ENCODE measurements at regions not wholly inside any gene's neighbourhood (a gene's known extent, or its start where the extent isn't known, plus 50 kb on each side); places are given as distances from the start of the nearest gene placed in this dataset.
A peak's percentile ranks its signal among the peaks of the same experiment; 100 is the strongest.

GRCh38 chr5:74244406-74244805 lies 396.1 kb downstream of the ENC1 start:
- TF ChIP-seq ETS1 (IDR thresholded peaks at IDR 0.05), result no peak
- TF ChIP-seq ZNF331 (CRISPR knock-in tag; IDR thresholded peaks at IDR 0.05; ENCODE audit: low read depth), result no peak
- no peak for TF ChIP-seq JUNB (IDR thresholded peaks at IDR 0.05; ENCODE audit: unreplicated experiment)
- no peak for TF ChIP-seq EZH2phosphoT487 (IDR thresholded peaks at IDR 0.05; ENCODE audit: unreplicated experiment)
- no peak for TF ChIP-seq POLR2AphosphoS5 (IDR thresholded peaks at IDR 0.05; ENCODE audit: low read depth)
- TF ChIP-seq CREB1 (CRISPR knock-in tag; IDR thresholded peaks at IDR 0.05; ENCODE audit: low read depth), result no peak
- TF ChIP-seq STAT1 (IDR thresholded peaks at IDR 0.05; ENCODE audit: unreplicated experiment), result no peak
- no peak for TF ChIP-seq ZNF462 (CRISPR knock-in tag; IDR thresholded peaks at IDR 0.05)
- TF ChIP-seq CTCF (conservative IDR thresholded peaks at IDR 0.05; ENCODE audit: low read depth in 2 of 2), result no peak
- TF ChIP-seq NANOG (IDR thresholded peaks at IDR 0.05; ENCODE audit: borderline replicate concordance), result no peak
- TF ChIP-seq, protein P1, sequence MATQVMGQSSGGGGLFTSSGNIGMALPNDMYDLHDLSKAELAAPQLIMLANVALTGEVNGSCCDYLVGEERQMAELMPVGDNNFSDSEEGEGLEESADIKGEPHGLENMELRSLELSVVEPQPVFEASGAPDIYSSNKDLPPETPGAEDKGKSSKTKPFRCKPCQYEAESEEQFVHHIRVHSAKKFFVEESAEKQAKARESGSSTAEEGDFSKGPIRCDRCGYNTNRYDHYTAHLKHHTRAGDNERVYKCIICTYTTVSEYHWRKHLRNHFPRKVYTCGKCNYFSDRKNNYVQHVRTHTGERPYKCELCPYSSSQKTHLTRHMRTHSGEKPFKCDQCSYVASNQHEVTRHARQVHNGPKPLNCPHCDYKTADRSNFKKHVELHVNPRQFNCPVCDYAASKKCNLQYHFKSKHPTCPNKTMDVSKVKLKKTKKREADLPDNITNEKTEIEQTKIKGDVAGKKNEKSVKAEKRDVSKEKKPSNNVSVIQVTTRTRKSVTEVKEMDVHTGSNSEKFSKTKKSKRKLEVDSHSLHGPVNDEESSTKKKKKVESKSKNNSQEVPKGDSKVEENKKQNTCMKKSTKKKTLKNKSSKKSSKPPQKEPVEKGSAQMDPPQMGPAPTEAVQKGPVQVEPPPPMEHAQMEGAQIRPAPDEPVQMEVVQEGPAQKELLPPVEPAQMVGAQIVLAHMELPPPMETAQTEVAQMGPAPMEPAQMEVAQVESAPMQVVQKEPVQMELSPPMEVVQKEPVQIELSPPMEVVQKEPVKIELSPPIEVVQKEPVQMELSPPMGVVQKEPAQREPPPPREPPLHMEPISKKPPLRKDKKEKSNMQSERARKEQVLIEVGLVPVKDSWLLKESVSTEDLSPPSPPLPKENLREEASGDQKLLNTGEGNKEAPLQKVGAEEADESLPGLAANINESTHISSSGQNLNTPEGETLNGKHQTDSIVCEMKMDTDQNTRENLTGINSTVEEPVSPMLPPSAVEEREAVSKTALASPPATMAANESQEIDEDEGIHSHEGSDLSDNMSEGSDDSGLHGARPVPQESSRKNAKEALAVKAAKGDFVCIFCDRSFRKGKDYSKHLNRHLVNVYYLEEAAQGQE (IDR thresholded peaks at IDR 0.05; ENCODE audit: unreplicated experiment), result no peak
- no peak for TF ChIP-seq ZNF114 (CRISPR knock-in tag; IDR thresholded peaks at IDR 0.05)
- TF ChIP-seq EZH2 (IDR thresholded peaks at IDR 0.05; ENCODE audit: low read depth, unreplicated experiment), result no peak

More at GRCh38 chr5:74244406-74244805, 396.1 kb downstream of the ENC1 start:
- DNase-seq (ENCODE audit: low spot score) (no peak), ATAC-seq (no peak)
- no peak overlapping the region for H3K4me3 ChIP-seq
- H3K4me3 Mint-ChIP-seq, result no peak overlapping the region
- H3F3A ChIP-seq (replicated peaks; ENCODE audit: low read depth), result no peaks in the 10 kb centered on the region
- no peaks in the 10 kb centered on the region for H3K27me3 ChIP-seq (ENCODE audit: insufficient read depth)
- peaks cover 5% of the 10 kb centered on the region; the same call in 2 of the 3 replicates for H3K4me1 Mint-ChIP-seq
- no peaks in the 10 kb centered on the region for H3K79me2 ChIP-seq (replicated peaks; ENCODE audit: insufficient read depth)
- H3K36me3 ChIP-seq (ENCODE audit: insufficient read depth), result no peaks in the 10 kb centered on the region
- H3K27ac Mint-ChIP-seq, result no peak overlapping the region
- no peaks in the 10 kb centered on the region for H4K20me1 ChIP-seq (replicated peaks; ENCODE audit: insufficient read depth)
- 0 out of 2 replicates have a peak overlapping the region, but pooled peaks have one; percentile 38 for H2AFZ ChIP-seq
- H3K9me2 ChIP-seq (ENCODE audit: insufficient read depth), result peaks cover 26% of the 10 kb centered on the region; the same call in 1 of the 2 replicates
- H3K4me2 ChIP-seq, result no peak overlapping the region
- H3K27ac ChIP-seq (ENCODE audit: low read depth), result no peak overlapping the region
- no peaks in the 10 kb centered on the region for H3K27me3 Mint-ChIP-seq (ENCODE audit: insufficient read depth, low read depth, poor library complexity)
- H3K9me3 Mint-ChIP-seq, result no peaks in the 10 kb centered on the region
- H3K4me1 ChIP-seq (ENCODE audit: insufficient read depth), result 0 out of 2 replicates have a peak, but pooled peaks cover 2% of the 10 kb centered on the region
- H3K36me3 Mint-ChIP-seq (ENCODE audit: low read depth), result no peaks in the 10 kb centered on the region

All from GM23338 (cell line).